ENCODE measurements at regions not wholly inside any gene's neighbourhood (a gene's known extent, or its start where the extent isn't known, plus 50 kb on each side); places are given as distances from the start of the nearest gene placed in this dataset.

DNA sequence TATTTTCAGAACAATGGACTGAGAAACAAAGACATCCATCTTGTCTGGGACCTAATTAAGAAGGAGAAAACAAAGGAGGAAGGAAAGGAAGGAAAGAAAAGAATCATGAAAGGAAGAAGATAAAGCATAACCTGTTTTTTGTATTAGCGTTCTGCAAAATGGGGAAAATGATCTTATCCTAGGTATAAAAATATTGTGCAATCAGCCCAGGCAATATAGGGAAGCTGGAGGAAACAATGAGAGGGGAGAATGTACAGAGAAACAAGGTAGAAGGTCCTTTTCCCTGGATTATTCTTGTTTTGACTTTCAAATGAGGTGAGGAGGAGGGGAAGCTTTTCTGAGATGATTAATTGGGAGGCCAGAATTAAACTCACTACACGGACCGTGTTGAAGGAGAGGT is 177.9 kb downstream of the COX7C start:
- no peaks in the 10 kb centered on the region for H4K20me1 ChIP-seq (ENCODE audit: insufficient read depth, low read depth, low read length)
- H3K9me3 ChIP-seq (ENCODE audit: low read length), result 0 out of 2 replicates have a peak, but pooled peaks cover 2% of the 10 kb centered on the region
- 0 out of 2 replicates have a peak, but pooled peaks cover 4% of the 10 kb centered on the region for H3K9me2 ChIP-seq (replicated peaks; ENCODE audit: insufficient read depth, low read length)
- no peaks in the 10 kb centered on the region for H3K27me3 ChIP-seq (ENCODE audit: low read length)
- H3K9ac ChIP-seq (ENCODE audit: low read length), result no peak overlapping the region
- H2AFZ ChIP-seq (ENCODE audit: low read length), result no peak overlapping the region
- H3K4me2 ChIP-seq (ENCODE audit: low read depth, low read length, poor library complexity, severe bottlenecking), result no peak overlapping the region
- no peak overlapping the region for H3K4me3 ChIP-seq (ENCODE audit: low read length)
- H3K4me1 ChIP-seq (ENCODE audit: low read length), result no peaks in the 10 kb centered on the region
- no peak overlapping the region for H3K27ac ChIP-seq (ENCODE audit: low read length)
- H3K36me3 ChIP-seq (ENCODE audit: insufficient read depth, low read length), result no peaks in the 10 kb centered on the region
- DNase-seq, result no peak
- no peaks in the 10 kb centered on the region for H3K79me2 ChIP-seq (ENCODE audit: low read length)

DNA sequence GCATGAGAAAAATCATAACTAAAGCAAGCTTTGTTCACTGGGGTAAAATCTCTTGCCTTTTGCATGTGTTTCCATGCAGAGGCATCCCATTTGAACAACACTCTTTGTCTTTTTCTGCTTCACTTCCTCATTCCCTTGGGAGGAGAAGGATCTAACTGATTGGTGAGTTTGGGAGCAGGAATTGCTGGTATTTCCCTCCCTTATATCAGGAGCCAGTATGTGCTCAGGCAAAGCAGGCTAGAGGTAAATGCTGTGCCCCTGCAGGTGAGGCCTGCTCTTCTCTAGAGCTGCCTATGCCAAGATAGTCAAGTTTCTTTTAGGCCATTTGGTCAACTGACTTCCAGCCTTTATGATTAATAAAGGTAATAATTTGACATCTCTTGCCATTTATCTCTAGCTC is 179.9 kb downstream of the COX7C start:
- no peak overlapping the region for H3K27ac ChIP-seq (ENCODE audit: low read length)
- H3K9me2 ChIP-seq (replicated peaks; ENCODE audit: insufficient read depth, low read length), result 0 out of 2 replicates have a peak, but pooled peaks cover 4% of the 10 kb centered on the region
- H3K79me2 ChIP-seq (ENCODE audit: low read length), result no peaks in the 10 kb centered on the region
- H3K9me3 ChIP-seq (ENCODE audit: low read length), result peaks cover 2% of the 10 kb centered on the region; the same call in 1 of the 2 replicates
- no peak overlapping the region for H3K4me3 ChIP-seq (ENCODE audit: low read length)
- no peaks in the 10 kb centered on the region for H4K20me1 ChIP-seq (ENCODE audit: insufficient read depth, low read depth, low read length)
- DNase-seq, result no peak
- no peaks in the 10 kb centered on the region for H3K36me3 ChIP-seq (ENCODE audit: insufficient read depth, low read length)
- no peaks in the 10 kb centered on the region for H3K27me3 ChIP-seq (ENCODE audit: low read length)
- no peaks in the 10 kb centered on the region for H3K4me1 ChIP-seq (ENCODE audit: low read length)
- H3K4me2 ChIP-seq (ENCODE audit: low read depth, low read length, poor library complexity, severe bottlenecking), result no peak overlapping the region
- H2AFZ ChIP-seq (ENCODE audit: low read length), result no peak overlapping the region
- no peak overlapping the region for H3K9ac ChIP-seq (ENCODE audit: low read length)

DNA sequence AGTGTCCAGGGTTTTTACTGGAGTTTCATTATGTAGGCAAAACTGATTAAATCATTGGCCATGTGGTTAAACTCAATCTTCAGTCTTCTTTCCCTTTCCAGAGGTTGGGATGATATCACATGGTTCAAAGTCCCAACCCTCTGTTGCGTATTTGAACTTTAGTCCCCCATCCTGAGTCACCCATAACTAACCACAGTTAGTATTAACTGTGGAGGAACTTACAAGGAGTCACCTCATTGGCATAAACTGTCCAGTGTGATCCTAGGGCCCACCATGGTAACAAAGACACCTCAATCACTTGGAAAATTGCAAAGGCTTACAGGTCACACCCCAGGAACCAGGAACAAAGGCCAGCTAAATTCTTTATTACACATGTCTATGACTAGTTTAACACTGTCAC is 188.5 kb downstream of the COX7C start:
- no peaks in the 10 kb centered on the region for H3K27me3 ChIP-seq (ENCODE audit: low read length)
- H3K79me2 ChIP-seq (ENCODE audit: low read length), result no peaks in the 10 kb centered on the region
- H3K4me3 ChIP-seq (ENCODE audit: low read length), result no peak overlapping the region
- no peaks in the 10 kb centered on the region for H4K20me1 ChIP-seq (ENCODE audit: insufficient read depth, low read depth, low read length)
- no peak overlapping the region for H3K4me2 ChIP-seq (ENCODE audit: low read depth, low read length, poor library complexity, severe bottlenecking)
- no peak overlapping the region for H3K27ac ChIP-seq (ENCODE audit: low read length)
- H3K4me1 ChIP-seq (ENCODE audit: low read length), result no peaks in the 10 kb centered on the region
- H2AFZ ChIP-seq (ENCODE audit: low read length), result no peak overlapping the region
- H3K9ac ChIP-seq (ENCODE audit: low read length), result no peak overlapping the region
- H3K9me2 ChIP-seq (replicated peaks; ENCODE audit: insufficient read depth, low read length), result no peaks in the 10 kb centered on the region
- H3K36me3 ChIP-seq (ENCODE audit: insufficient read depth, low read length), result no peaks in the 10 kb centered on the region
- no peaks in the 10 kb centered on the region; the same call in 1 of the 2 replicates for H3K9me3 ChIP-seq (ENCODE audit: low read length)
- DNase-seq, result no peak

DNA sequence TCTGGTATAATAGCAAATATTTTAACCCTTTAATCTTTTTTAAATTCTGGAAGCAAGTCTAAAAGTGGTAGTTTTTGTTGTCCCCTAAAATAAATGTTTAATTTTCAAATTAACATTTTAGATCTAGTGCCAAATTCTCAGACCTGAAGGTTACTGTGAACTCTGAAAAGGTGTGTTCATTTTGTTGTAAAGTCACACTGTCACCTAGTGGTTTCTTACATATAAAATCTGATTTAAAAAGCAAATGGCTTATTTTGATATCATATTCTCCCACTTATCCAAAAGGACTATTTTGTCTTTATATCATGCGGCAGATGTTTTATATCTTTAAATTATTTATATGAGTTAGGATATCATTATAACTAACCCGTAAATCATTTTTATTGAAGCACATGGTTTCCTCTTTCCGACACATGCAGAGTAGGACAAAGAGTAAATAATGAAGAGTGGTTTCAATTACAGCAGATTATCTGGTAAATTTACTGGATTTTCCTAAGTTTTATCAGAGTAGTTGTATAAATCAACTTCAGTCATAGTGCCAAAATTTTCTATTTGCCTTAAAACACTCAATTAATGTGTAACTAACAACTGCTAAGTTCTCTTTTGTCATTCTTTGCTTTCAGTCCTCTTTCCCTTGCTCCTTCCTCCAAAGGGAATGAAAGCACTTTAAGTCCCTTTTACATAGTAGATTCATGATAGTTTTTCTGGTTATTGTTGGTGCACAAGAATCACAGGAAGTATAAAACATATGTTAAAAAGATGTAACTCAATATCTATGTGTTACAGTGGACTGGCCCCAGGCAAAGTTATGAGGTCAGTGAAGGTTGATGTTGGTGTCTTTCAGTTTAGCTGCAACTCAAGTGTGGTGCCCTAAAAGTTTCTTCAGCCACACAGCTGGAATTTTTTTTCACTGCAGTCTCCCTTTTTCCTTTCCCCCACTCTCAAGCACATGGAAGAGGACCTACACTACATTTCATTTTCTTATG is 189.6 kb downstream of the COX7C start:
- H3K27ac ChIP-seq (ENCODE audit: low read length), result no peak overlapping the region
- H3K9me3 ChIP-seq (ENCODE audit: low read length), result no peaks in the 10 kb centered on the region
- no peak overlapping the region for H2AFZ ChIP-seq (ENCODE audit: low read length)
- no peak overlapping the region for H3K4me3 ChIP-seq (ENCODE audit: low read length)
- H3K9me2 ChIP-seq (replicated peaks; ENCODE audit: insufficient read depth, low read length), result no peaks in the 10 kb centered on the region
- no peak for DNase-seq
- no peak overlapping the region for H3K9ac ChIP-seq (ENCODE audit: low read length)
- H3K36me3 ChIP-seq (ENCODE audit: insufficient read depth, low read length), result no peaks in the 10 kb centered on the region
- H3K4me1 ChIP-seq (ENCODE audit: low read length), result no peaks in the 10 kb centered on the region
- H3K4me2 ChIP-seq (ENCODE audit: low read depth, low read length, poor library complexity, severe bottlenecking), result no peak overlapping the region
- H3K27me3 ChIP-seq (ENCODE audit: low read length), result no peaks in the 10 kb centered on the region
- H4K20me1 ChIP-seq (ENCODE audit: insufficient read depth, low read depth, low read length), result no peaks in the 10 kb centered on the region
- H3K79me2 ChIP-seq (ENCODE audit: low read length), result no peaks in the 10 kb centered on the region

DNA sequence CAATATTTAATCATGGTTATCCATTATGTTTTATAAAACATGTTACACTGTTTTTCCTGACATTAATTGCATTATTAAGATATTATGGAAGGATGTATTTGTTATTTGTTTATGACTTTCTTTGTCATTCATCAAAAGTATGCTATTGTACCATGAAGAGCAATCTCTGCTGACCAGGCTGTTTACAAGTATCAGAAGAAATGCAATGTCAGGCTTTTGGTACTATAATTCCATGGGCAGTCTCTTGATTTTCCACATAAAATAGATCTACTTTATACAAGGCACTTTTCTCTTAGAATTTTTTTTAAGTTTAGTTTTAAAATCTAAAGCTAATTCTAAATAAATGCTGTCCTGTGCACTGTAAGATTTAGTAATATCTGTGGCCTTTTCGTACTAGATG is 196.6 kb downstream of the COX7C start:
- no peaks in the 10 kb centered on the region for H3K79me2 ChIP-seq (ENCODE audit: low read length)
- no peaks in the 10 kb centered on the region for H3K9me3 ChIP-seq (ENCODE audit: low read length)
- no peak overlapping the region for H3K4me3 ChIP-seq (ENCODE audit: low read length)
- no peak overlapping the region for H3K9ac ChIP-seq (ENCODE audit: low read length)
- H3K9me2 ChIP-seq (replicated peaks; ENCODE audit: insufficient read depth, low read length), result no peaks in the 10 kb centered on the region
- H3K27me3 ChIP-seq (ENCODE audit: low read length), result no peaks in the 10 kb centered on the region
- no peaks in the 10 kb centered on the region for H3K36me3 ChIP-seq (ENCODE audit: insufficient read depth, low read length)
- H3K4me1 ChIP-seq (ENCODE audit: low read length), result no peaks in the 10 kb centered on the region
- no peak for DNase-seq
- H4K20me1 ChIP-seq (ENCODE audit: insufficient read depth, low read depth, low read length), result no peaks in the 10 kb centered on the region
- no peak overlapping the region for H2AFZ ChIP-seq (ENCODE audit: low read length)
- H3K4me2 ChIP-seq (ENCODE audit: low read depth, low read length, poor library complexity, severe bottlenecking), result no peak overlapping the region
- no peak overlapping the region for H3K27ac ChIP-seq (ENCODE audit: low read length)

DNA sequence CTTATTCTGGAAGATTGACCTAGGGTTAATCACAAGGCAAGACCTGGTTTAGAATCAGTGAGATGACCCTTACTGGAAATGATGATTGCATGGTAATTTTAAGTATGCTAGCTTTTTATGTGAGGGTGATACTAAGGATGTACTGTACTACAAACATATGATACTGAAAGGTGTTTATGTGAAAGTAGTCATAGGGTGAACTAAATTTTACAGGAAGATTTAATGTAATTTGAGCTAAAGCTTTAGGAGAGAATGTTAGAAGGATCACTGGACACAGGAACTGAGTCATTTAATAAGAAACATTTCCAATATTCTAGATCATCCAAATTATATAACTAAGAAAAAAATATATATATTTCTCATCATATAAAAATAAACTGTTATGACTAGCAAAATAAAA is 197.2 kb downstream of the COX7C start:
- no peak for DNase-seq
- no peaks in the 10 kb centered on the region for H4K20me1 ChIP-seq (ENCODE audit: insufficient read depth, low read depth, low read length)
- H2AFZ ChIP-seq (ENCODE audit: low read length), result no peak overlapping the region
- no peaks in the 10 kb centered on the region for H3K79me2 ChIP-seq (ENCODE audit: low read length)
- H3K9ac ChIP-seq (ENCODE audit: low read length), result no peak overlapping the region
- H3K27me3 ChIP-seq (ENCODE audit: low read length), result no peaks in the 10 kb centered on the region
- H3K27ac ChIP-seq (ENCODE audit: low read length), result no peak overlapping the region
- no peaks in the 10 kb centered on the region for H3K4me1 ChIP-seq (ENCODE audit: low read length)
- no peaks in the 10 kb centered on the region for H3K36me3 ChIP-seq (ENCODE audit: insufficient read depth, low read length)
- no peak overlapping the region for H3K4me2 ChIP-seq (ENCODE audit: low read depth, low read length, poor library complexity, severe bottlenecking)
- no peaks in the 10 kb centered on the region for H3K9me2 ChIP-seq (replicated peaks; ENCODE audit: insufficient read depth, low read length)
- H3K9me3 ChIP-seq (ENCODE audit: low read length), result no peaks in the 10 kb centered on the region
- H3K4me3 ChIP-seq (ENCODE audit: low read length), result no peak overlapping the region

DNA sequence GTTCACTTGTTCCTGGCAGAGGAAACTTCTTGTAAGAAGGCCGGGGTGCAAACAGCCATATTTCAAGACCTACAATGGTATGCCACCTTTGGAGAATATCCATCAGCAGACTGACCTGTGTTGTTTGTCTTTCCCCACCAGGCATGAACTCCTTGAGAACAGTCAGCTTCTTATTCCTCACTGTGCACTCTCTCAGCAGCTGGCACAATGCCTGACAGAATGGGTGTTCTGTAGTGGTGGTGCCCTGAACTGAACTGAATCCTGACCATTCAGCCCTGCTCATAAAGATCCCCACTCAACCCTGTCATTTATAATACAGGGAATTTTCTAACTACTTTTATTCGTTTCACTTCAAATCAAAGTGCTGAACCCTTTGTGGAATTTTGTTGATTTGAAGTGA is 206.9 kb downstream of the COX7C start:
- no peaks in the 10 kb centered on the region for H3K9me2 ChIP-seq (replicated peaks; ENCODE audit: insufficient read depth, low read length)
- H3K9ac ChIP-seq (ENCODE audit: low read length), result no peak overlapping the region
- no peak overlapping the region for H2AFZ ChIP-seq (ENCODE audit: low read length)
- no peaks in the 10 kb centered on the region for H3K36me3 ChIP-seq (ENCODE audit: insufficient read depth, low read length)
- H3K27ac ChIP-seq (ENCODE audit: low read length), result no peak overlapping the region
- H3K27me3 ChIP-seq (ENCODE audit: low read length), result no peaks in the 10 kb centered on the region
- H3K79me2 ChIP-seq (ENCODE audit: low read length), result no peaks in the 10 kb centered on the region
- no peaks in the 10 kb centered on the region for H3K4me1 ChIP-seq (ENCODE audit: low read length)
- H3K9me3 ChIP-seq (ENCODE audit: low read length), result peaks cover 6% of the 10 kb centered on the region; the same call in 1 of the 2 replicates
- no peak for DNase-seq
- H3K4me2 ChIP-seq (ENCODE audit: low read depth, low read length, poor library complexity, severe bottlenecking), result no peak overlapping the region
- no peak overlapping the region for H3K4me3 ChIP-seq (ENCODE audit: low read length)
- no peaks in the 10 kb centered on the region for H4K20me1 ChIP-seq (ENCODE audit: insufficient read depth, low read depth, low read length)

DNA sequence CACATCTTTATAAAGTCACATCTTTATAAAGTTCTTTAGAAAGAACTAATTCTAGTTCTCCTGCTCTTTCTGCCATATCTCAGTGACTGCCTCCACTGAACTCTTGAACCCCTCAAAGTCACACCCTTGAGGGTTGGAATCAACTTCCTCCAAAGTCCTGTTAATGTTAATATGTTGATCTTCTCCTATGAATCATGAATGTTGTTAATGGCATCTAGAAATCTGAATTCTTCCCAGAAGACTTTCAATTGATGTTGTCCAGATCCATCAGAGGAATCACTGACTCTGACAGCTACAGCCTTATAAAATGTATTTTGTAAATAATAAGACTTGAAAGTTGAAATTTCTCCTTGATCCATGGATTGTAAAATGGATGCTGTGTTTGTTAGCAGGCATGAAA is 213.4 kb downstream of the COX7C start:
- Histone ChIP-seq H3K4me1 (ENCODE audit: low read length) (no peaks in the 10 kb centered on the region), H3K9me3 (ENCODE audit: low read length) (peaks cover 6% of the 10 kb centered on the region; the same call in 1 of the 2 replicates), H3K79me2 (ENCODE audit: low read length) (no peaks in the 10 kb centered on the region), H3K27me3 (ENCODE audit: low read length) (no peaks in the 10 kb centered on the region), H3K4me2 (ENCODE audit: low read depth, low read length, poor library complexity, severe bottlenecking) (no peak overlapping the region), H3K9ac (ENCODE audit: low read length) (no peak overlapping the region), H3K36me3 (ENCODE audit: insufficient read depth, low read length) (no peaks in the 10 kb centered on the region), H3K27ac (ENCODE audit: low read length) (no peak overlapping the region), H4K20me1 (ENCODE audit: insufficient read depth, low read depth, low read length) (no peaks in the 10 kb centered on the region), H3K4me3 (ENCODE audit: low read length) (no peak overlapping the region), H3K9me2 (replicated peaks; ENCODE audit: insufficient read depth, low read length) (no peaks in the 10 kb centered on the region), H2AFZ (ENCODE audit: low read length) (no peak overlapping the region)
- no peak for DNase-seq

All from Karpas-422 (cell line).